T-helper 2 cell treated with Interferon-gamma antibody and Interleukin-4, amounts not matched to agents 5 μg/mL and 100 μg/mL, for 36 hours (primary cell): ENCODE measurements at regions not wholly inside any gene's neighbourhood (a gene's known extent, or its start where the extent isn't known, plus 50 kb on each side); places are given as distances from the start of the nearest gene placed in this dataset.
"Not testable (repeated sequence)": the region's sequence is repeated elsewhere in the genome, so short reads cannot be mapped to it uniquely, and the experiment has no call there.

ENCODE experiments used
- DNase-seq: peaks from one replicate; pipeline ENCODE4 v3.0.0; 2021; ENCODE audit warnings: low spot score
- H3K27ac Mint-ChIP-seq: one replicate; pipeline ENCODE4 v1.8.0; 2021; ENCODE audit warnings: mild to moderate bottlenecking, mixed read lengths
- H3K27me3 Mint-ChIP-seq: one replicate; pipeline ENCODE4 v1.8.0; 2021; ENCODE audit warnings: low read depth, mixed read lengths
- H3K36me3 Mint-ChIP-seq: one replicate; pipeline ENCODE4 v1.8.0; 2021; ENCODE audit warnings: low read depth, mixed read lengths
- H3K4me1 Mint-ChIP-seq: one replicate; pipeline ENCODE4 v1.8.0; 2021; ENCODE audit warnings: low read depth, mixed read lengths
- H3K4me3 Mint-ChIP-seq: one replicate; pipeline ENCODE4 v1.8.0; 2022; ENCODE audit warnings: mild to moderate bottlenecking, moderate library complexity, mixed read lengths
- H3K9me3 Mint-ChIP-seq: one replicate; pipeline ENCODE4 v1.8.0; 2021; ENCODE audit warnings: mixed read lengths

GRCh38 chr9:13445103-13445500, 165.6 kb upstream of the MPDZ start:
- no peak for DNase-seq
- Mint-ChIP-seq H3K9me3 (no peaks in the 10 kb centered on the region), H3K4me1 (no peaks in the 10 kb centered on the region), H3K4me3 (no peak overlapping the region), H3K27ac (no peak overlapping the region), H3K27me3 (no peaks in the 10 kb centered on the region), H3K36me3 (no peaks in the 10 kb centered on the region)

- no peaks in the 10 kb centered on the region for H3K9me3 Mint-ChIP-seq
- H3K4me1 Mint-ChIP-seq: no peaks in the 10 kb centered on the region
- no peaks in the 10 kb centered on the region for H3K36me3 Mint-ChIP-seq
- no peak overlapping the region for H3K4me3 Mint-ChIP-seq
- no peaks in the 10 kb centered on the region for H3K27me3 Mint-ChIP-seq
- no peak overlapping the region for H3K27ac Mint-ChIP-seq
- no peak for DNase-seq
These were observed 165.0 kb upstream of the MPDZ start for GRCh38 chr9:13444245-13445102.

- H3K27me3 Mint-ChIP-seq: no peaks in the 10 kb centered on the region
- no peak overlapping the region for H3K4me3 Mint-ChIP-seq
- no peaks in the 10 kb centered on the region for H3K4me1 Mint-ChIP-seq
- no peaks in the 10 kb centered on the region for H3K9me3 Mint-ChIP-seq
- no peak overlapping the region for H3K27ac Mint-ChIP-seq
- H3K36me3 Mint-ChIP-seq: no peaks in the 10 kb centered on the region
- no peak for DNase-seq
These were observed 164.1 kb upstream of the MPDZ start for GRCh38 chr9:13443346-13444244.

GRCh38 chr9:13439685-13440476, 160.4 kb upstream of the MPDZ start:
- no peak for DNase-seq
- no peak overlapping the region for H3K4me3 Mint-ChIP-seq
- H3K27ac Mint-ChIP-seq: no peak overlapping the region
- H3K36me3 Mint-ChIP-seq: no peaks in the 10 kb centered on the region
- no peaks in the 10 kb centered on the region for H3K4me1 Mint-ChIP-seq
- H3K27me3 Mint-ChIP-seq: no peaks in the 10 kb centered on the region
- H3K9me3 Mint-ChIP-seq: no peaks in the 10 kb centered on the region

- no peak overlapping the region for H3K27ac Mint-ChIP-seq
- no peak for DNase-seq
- no peaks in the 10 kb centered on the region for H3K27me3 Mint-ChIP-seq
- no peaks in the 10 kb centered on the region for H3K9me3 Mint-ChIP-seq
- no peaks in the 10 kb centered on the region for H3K36me3 Mint-ChIP-seq
- no peak overlapping the region for H3K4me3 Mint-ChIP-seq
- H3K4me1 Mint-ChIP-seq: no peaks in the 10 kb centered on the region
These were observed 158.4 kb upstream of the MPDZ start for GRCh38 chr9:13437866-13438265.

- H3K27ac Mint-ChIP-seq: no peak overlapping the region
- DNase-seq: no peak
- H3K4me3 Mint-ChIP-seq: no peak overlapping the region
- H3K36me3 Mint-ChIP-seq: no peaks in the 10 kb centered on the region
- no peaks in the 10 kb centered on the region for H3K9me3 Mint-ChIP-seq
- no peaks in the 10 kb centered on the region for H3K27me3 Mint-ChIP-seq
- no peaks in the 10 kb centered on the region for H3K4me1 Mint-ChIP-seq
These were observed 157.1 kb upstream of the MPDZ start for GRCh38 chr9:13436591-13436990.

GRCh38 chr9:13433453-13433852, 154.0 kb upstream of the MPDZ start:
- not testable (repeated sequence) for H3K36me3 Mint-ChIP-seq, H3K4me1 Mint-ChIP-seq, H3K27me3 Mint-ChIP-seq, H3K4me3 Mint-ChIP-seq, H3K9me3 Mint-ChIP-seq, H3K27ac Mint-ChIP-seq, DNase-seq

- Mint-ChIP-seq H3K4me3 (no peak overlapping the region), H3K27me3 (no peaks in the 10 kb centered on the region), H3K9me3 (no peaks in the 10 kb centered on the region), H3K36me3 (no peaks in the 10 kb centered on the region), H3K4me1 (no peaks in the 10 kb centered on the region), H3K27ac (no peak overlapping the region)
- DNase-seq: no peak
These were observed 153.4 kb upstream of the MPDZ start for GRCh38 chr9:13432904-13433303.

- Mint-ChIP-seq H3K36me3 (no peaks in the 10 kb centered on the region), H3K9me3 (no peaks in the 10 kb centered on the region), H3K27me3 (no peaks in the 10 kb centered on the region), H3K27ac (no peak overlapping the region), H3K4me3 (no peak overlapping the region), H3K4me1 (no peaks in the 10 kb centered on the region)
- DNase-seq: no peak
These were observed 152.2 kb upstream of the MPDZ start for GRCh38 chr9:13431692-13432091.

GRCh38 chr9:13431222-13431536, 151.7 kb upstream of the MPDZ start:
- H3K36me3 Mint-ChIP-seq: no peaks in the 10 kb centered on the region
- no peaks in the 10 kb centered on the region for H3K4me1 Mint-ChIP-seq
- no peak overlapping the region for H3K27ac Mint-ChIP-seq
- H3K27me3 Mint-ChIP-seq: no peaks in the 10 kb centered on the region
- no peak for DNase-seq
- no peaks in the 10 kb centered on the region for H3K9me3 Mint-ChIP-seq
- no peak overlapping the region for H3K4me3 Mint-ChIP-seq

- H3K27ac Mint-ChIP-seq: no peak overlapping the region
These were observed 151.1 kb upstream of the MPDZ start for GRCh38 chr9:13430368-13431221.

GRCh38 chr9:13429301-13430190, 150.1 kb upstream of the MPDZ start:
- Mint-ChIP-seq H3K4me1 (no peaks in the 10 kb centered on the region), H3K9me3 (no peaks in the 10 kb centered on the region)

More at GRCh38 chr9:13430368-13431221, 151.1 kb upstream of the MPDZ start:
- no peaks in the 10 kb centered on the region for H3K4me1 Mint-ChIP-seq
- H3K4me3 Mint-ChIP-seq: no peak overlapping the region
- DNase-seq: no peak
- no peaks in the 10 kb centered on the region for H3K36me3 Mint-ChIP-seq
- no peaks in the 10 kb centered on the region for H3K9me3 Mint-ChIP-seq
- no peaks in the 10 kb centered on the region for H3K27me3 Mint-ChIP-seq

More at GRCh38 chr9:13429301-13430190, 150.1 kb upstream of the MPDZ start:
- H3K27ac Mint-ChIP-seq: no peak overlapping the region
- no peak for DNase-seq
- H3K36me3 Mint-ChIP-seq: no peaks in the 10 kb centered on the region
- H3K27me3 Mint-ChIP-seq: no peaks in the 10 kb centered on the region
- H3K4me3 Mint-ChIP-seq: no peak overlapping the region
